ENCODE measurements at regions not wholly inside any gene's neighbourhood (a gene's known extent, or its start where the extent isn't known, plus 50 kb on each side); places are given as distances from the start of the nearest gene placed in this dataset.

DNA sequence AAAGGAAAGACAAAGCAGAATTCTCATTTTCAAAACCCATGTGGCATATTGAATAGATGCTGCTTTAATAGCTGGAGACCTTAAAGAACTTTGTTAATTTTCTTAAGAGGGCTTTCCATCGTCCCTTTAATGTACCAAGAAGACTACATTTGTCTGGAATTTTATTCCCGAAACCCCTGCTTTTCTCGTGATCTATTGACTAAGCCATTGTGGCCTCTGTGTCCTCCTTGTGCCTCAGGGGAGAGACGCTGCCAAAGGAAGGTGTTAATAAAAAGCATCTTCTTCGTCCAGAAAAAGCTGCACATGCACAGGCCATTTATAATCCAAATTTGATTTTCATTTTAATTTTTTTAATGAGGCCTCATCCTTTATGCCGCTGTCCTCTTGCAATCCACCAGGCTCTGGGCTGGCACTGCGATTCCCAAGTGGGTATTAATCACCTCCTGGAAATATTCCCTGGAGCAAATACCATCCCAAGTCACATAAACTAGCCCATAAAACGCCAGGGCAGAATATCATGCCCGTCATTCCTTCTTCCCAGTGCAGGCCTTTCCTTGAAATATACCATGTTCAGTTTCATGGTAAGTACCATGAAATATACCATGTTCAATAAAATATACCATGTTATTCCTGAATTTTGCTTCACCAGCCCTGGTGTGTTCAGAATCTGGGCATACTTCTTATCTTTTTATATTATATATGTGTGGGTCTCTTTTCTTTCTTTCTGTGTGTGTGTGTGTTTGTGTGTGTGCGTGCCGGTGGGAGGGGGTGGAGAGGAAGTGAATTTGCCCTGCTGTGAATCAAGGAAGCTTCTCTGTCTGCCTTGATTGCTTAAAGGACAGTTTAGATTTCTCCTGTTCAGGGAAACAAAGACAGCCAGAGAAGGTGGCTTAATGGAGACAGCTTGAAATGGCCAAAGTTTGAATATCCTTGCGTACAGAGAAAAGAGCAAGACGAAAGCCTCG, 147.6 kb downstream of the PHETA1 start:
- no peak for DNase-seq
- Mint-ChIP-seq H3K4me3 (no peak overlapping the region), H3K4me1 (peaks cover 9% of the 10 kb centered on the region), H3K9me3 (no peaks in the 10 kb centered on the region), H3K36me3 (ENCODE audit: low read depth) (no peaks in the 10 kb centered on the region), H3K27me3 (no peaks in the 10 kb centered on the region), H3K27ac (no peak overlapping the region)
- ChIA-PET POLR2A (interaction anchor here (0.6 kb wide), 1 partner anchor 142 kb away, joined by 4 read pairs; no protein-coding TSS in a partner anchor), CTCF (interaction anchor here (0.6 kb wide), 1 partner anchor 265 kb away, joined by 3 read pairs; no protein-coding TSS in a partner anchor)

DNA sequence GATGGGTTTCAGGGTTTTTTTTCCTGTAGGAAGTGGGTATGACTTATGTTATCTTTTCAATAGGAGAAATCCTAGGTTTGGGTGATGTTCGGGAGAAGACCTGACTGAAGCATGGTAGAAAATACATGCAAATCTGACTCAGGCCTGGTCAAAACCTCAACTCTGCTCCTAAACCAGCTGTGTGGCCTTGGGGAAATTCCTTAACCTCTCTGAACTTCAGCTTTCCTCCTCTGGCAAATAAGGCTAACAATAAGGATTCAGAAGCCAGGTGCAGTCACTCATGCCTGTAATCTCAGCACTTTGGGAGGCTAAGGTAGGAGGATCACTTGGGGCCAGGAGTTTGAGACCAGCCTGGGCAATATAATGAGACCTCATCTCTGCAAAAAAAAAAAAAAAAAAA, 148.5 kb downstream of the PHETA1 start:
- no peak overlapping the region for H3K27ac Mint-ChIP-seq
- ChIA-PET CTCF (interaction anchor here (0.6 kb wide), 3 partner anchors 39 to 264 kb away, joined by 3 read pairs; no protein-coding TSS in a partner anchor), POLR2A (interaction anchor here (0.6 kb wide), 1 partner anchor 143 kb away, joined by 4 read pairs; no protein-coding TSS in a partner anchor)
- peaks cover 9% of the 10 kb centered on the region for H3K4me1 Mint-ChIP-seq
- DNase-seq: no peak
- H3K4me3 Mint-ChIP-seq: no peak overlapping the region
- no peaks in the 10 kb centered on the region for H3K36me3 Mint-ChIP-seq (ENCODE audit: low read depth)
- H3K9me3 Mint-ChIP-seq: no peaks in the 10 kb centered on the region
- H3K27me3 Mint-ChIP-seq: no peaks in the 10 kb centered on the region

GRCh38 chr12:111219440-111219839, 149.5 kb downstream of the PHETA1 start:
- H3K9me3 Mint-ChIP-seq: no peaks in the 10 kb centered on the region
- no peak overlapping the region for H3K27ac Mint-ChIP-seq
- no peaks in the 10 kb centered on the region for H3K27me3 Mint-ChIP-seq
- ChIA-PET CTCF (interaction anchor here (0.6 kb wide), 1 partner anchor 373 kb away, joined by 3 read pairs; no protein-coding TSS in a partner anchor), POLR2A (no interaction called here)
- no peak for DNase-seq
- H3K4me1 Mint-ChIP-seq: peaks cover 5% of the 10 kb centered on the region
- no peak overlapping the region for H3K4me3 Mint-ChIP-seq
- no peaks in the 10 kb centered on the region for H3K36me3 Mint-ChIP-seq (ENCODE audit: low read depth)

GRCh38 chr12:111218499-111218898, 150.4 kb downstream of the PHETA1 start:
- Mint-ChIP-seq H3K27me3 (no peaks in the 10 kb centered on the region), H3K9me3 (no peaks in the 10 kb centered on the region), H3K4me3 (no peak overlapping the region), H3K36me3 (ENCODE audit: low read depth) (no peaks in the 10 kb centered on the region), H3K27ac (no peak overlapping the region), H3K4me1 (no peaks in the 10 kb centered on the region)
- CTCF ChIA-PET: no interaction called here
- POLR2A ChIA-PET: no interaction called here
- no peak for DNase-seq

DNA sequence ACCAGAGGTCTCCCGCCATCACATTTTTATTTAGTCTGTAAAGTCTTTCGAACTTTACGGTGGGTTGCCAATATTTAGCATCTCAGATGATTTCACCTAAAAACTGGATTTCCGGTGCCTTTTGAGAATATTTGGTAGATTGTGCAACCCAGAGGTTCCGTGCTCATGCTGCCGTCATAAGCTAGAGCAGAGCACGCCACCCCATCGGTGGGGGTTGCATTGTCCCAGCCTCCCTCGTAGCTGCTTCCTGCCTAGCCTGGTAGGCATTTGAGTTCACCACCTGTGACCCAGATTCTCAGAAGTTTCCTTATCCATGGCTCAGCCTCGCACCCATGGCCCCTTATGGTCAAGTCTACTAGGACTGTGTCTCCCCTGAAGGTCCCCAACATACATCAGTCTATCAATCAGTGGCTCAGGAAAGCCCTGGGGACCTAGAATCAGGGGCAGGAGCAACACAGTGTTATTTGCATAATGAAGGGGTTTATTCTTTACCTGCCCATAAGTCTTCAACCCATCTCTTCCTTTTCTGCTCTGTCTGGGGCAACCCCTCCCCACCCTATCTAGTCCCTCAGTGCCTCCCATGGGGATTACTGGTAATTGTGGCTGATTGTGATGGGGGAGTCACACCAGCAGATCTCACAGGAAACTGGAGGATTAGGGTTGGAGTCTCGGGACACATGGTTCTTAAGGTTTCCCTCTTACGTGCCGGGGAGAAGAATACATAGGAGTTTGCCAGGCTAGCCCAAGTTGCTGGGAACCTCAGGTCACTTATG, 152.3 kb downstream of the PHETA1 start:
- H3K27me3 Mint-ChIP-seq: no peaks in the 10 kb centered on the region
- no peaks in the 10 kb centered on the region for H3K36me3 Mint-ChIP-seq (ENCODE audit: low read depth)
- ChIA-PET POLR2A (interaction anchor here (0.6 kb wide), 1 partner anchor 1816 kb away, joined by 3 read pairs; no protein-coding TSS in a partner anchor), CTCF (no interaction called here)
- H3K4me3 Mint-ChIP-seq: no peak overlapping the region
- no peak for DNase-seq
- no peak overlapping the region for H3K27ac Mint-ChIP-seq
- H3K9me3 Mint-ChIP-seq: no peaks in the 10 kb centered on the region
- no peaks in the 10 kb centered on the region for H3K4me1 Mint-ChIP-seq

DNA sequence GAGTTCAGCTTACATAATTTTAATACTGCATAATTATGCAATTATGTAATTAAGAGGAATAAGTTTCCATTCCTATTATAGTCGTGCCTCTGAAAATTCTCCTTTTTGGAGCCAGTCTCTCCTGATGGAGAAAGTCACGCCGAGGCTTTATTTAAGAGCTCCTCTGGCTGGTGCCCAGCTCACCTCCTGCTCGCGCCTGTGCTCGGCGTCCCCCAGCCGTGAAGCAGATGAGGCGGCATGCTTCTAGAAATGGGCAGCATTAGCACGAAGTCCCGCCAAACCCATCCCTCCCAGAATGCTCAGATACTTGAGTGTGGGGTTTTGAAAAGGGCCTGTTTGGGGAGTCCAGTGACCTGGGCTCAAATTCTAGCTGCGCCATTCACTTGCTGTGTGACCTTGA, 153.0 kb downstream of the PHETA1 start:
- Mint-ChIP-seq H3K9me3 (no peaks in the 10 kb centered on the region), H3K4me1 (no peaks in the 10 kb centered on the region), H3K4me3 (no peak overlapping the region), H3K27me3 (no peaks in the 10 kb centered on the region), H3K27ac (no peak overlapping the region), H3K36me3 (ENCODE audit: low read depth) (no peaks in the 10 kb centered on the region)
- ChIA-PET CTCF (no interaction called here), POLR2A (no interaction called here)
- DNase-seq: no peak

GRCh38 chr12:111214401-111214800, 154.5 kb downstream of the PHETA1 start:
- POLR2A ChIA-PET: no interaction called here
- Mint-ChIP-seq H3K36me3 (ENCODE audit: low read depth) (no peaks in the 10 kb centered on the region), H3K4me3 (no peak overlapping the region), H3K27ac (no peak overlapping the region), H3K9me3 (no peaks in the 10 kb centered on the region), H3K4me1 (no peaks in the 10 kb centered on the region), H3K27me3 (no peaks in the 10 kb centered on the region)
- CTCF ChIA-PET: no interaction called here
- no peak for DNase-seq

DNA sequence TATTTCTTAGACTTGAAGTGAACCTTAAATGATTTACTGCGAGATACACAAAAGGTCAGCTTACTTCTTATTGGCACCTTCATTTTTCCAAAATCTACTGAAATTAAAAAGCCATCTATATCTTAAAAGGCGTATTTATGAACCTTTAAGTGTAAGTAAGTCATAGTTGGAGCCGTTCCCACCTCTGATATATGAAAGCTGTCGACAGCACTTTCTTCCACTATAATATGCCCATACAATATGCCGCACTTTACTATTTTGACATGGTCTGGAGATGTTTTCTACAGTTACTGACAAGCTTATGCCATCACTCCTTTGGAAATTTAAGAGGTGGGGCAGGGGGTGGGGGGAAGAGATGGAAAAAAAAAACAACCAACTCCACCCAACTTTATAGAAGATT, 155.3 kb downstream of the PHETA1 start:
- CTCF ChIA-PET: no interaction called here
- no peaks in the 10 kb centered on the region for H3K9me3 Mint-ChIP-seq

DNA sequence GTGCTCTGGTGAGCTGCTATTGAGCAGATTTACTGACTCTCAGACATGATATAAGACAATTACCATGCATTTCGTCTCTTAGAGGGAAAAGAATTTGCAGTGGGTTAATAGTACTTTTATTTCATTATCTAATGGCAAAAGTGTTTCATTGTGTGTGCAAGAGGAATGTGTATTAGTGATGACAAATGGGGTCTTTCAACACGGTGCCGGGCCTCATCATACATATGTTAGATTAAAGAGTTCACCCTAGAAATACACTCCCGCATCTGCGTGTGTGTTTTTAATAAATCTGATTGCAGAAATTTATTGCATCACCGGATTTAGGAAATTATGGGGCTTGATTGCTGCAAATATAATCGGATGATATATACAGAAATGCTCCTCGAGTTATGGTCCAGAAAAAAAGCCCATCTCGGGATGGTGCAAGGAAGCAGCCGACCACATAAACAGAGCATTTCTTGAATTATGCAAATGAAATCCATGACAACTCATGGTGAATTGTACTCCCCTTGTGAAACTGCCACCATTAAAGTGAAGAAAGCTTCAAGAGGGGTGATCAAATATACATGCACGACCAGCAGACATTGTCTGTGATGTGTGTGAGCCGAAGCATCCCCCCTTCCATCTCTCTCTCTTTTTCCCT, 156.0 kb downstream of the PHETA1 start:
- Mint-ChIP-seq H3K36me3 (ENCODE audit: low read depth) (no peaks in the 10 kb centered on the region), H3K27me3 (no peaks in the 10 kb centered on the region), H3K9me3 (no peaks in the 10 kb centered on the region), H3K27ac (no peak overlapping the region), H3K4me1 (no peaks in the 10 kb centered on the region), H3K4me3 (no peak overlapping the region)
- no peak for DNase-seq
- CTCF ChIA-PET: no interaction called here
- POLR2A ChIA-PET: no interaction called here

More for the DNA sequence above, 155.3 kb downstream of the PHETA1 start:
- Mint-ChIP-seq H3K4me1 (no peaks in the 10 kb centered on the region), H3K4me3 (no peak overlapping the region), H3K27me3 (no peaks in the 10 kb centered on the region), H3K36me3 (ENCODE audit: low read depth) (no peaks in the 10 kb centered on the region), H3K27ac (no peak overlapping the region)
- no peak for DNase-seq
- POLR2A ChIA-PET: no interaction called here

DNA sequence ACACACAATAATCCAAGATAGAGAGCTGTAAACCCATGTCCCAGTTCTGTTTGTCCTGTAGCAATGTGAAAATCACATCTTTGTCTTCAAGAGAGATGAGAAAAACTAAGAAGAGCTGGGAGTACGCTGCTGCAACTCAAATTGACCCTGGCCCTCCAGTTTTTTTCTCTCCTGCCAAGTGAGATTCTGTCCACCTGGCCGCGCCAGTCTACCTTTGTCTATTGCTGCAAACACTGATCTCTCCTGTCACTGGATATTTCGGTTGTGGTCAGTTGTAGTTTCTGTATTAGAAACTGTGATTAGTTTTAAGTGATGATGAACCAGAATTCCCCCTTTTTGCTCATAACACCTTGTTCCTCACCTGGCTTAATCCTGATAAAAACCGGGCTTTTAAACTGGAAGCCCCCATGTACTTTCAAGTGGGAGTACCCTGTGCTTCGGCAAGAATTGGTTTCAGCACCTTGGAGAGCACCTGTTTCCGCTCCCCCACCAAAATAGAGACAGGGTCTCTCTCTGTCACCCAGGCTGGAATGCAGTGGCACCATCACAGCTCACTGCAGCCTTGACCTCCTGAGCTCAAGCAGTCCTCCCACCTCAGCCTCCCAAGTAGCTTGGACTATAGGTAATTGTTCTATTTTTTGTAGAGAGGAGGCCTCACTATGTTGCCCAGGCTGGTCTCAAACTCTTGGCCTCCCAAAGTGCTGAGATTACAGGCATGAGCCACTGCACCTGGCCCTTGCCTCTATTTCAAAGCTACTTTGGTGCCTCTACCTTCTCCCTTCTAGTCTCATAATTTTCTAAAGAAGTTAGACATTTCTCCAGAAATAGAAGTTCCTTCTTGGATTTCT, 156.8 kb downstream of the PHETA1 start:
- no peaks in the 10 kb centered on the region for H3K27me3 Mint-ChIP-seq
- peak; percentile 19 for DNase-seq
- H3K36me3 Mint-ChIP-seq (ENCODE audit: low read depth): no peaks in the 10 kb centered on the region
- H3K4me3 Mint-ChIP-seq: no peak overlapping the region
- no peaks in the 10 kb centered on the region for H3K9me3 Mint-ChIP-seq
- ChIA-PET POLR2A (interaction anchor here (0.6 kb wide), 1 partner anchor 1600 kb away, joined by 3 read pairs; no protein-coding TSS in a partner anchor), CTCF (no interaction called here)
- H3K27ac Mint-ChIP-seq: no peak overlapping the region
- no peaks in the 10 kb centered on the region for H3K4me1 Mint-ChIP-seq

DNA sequence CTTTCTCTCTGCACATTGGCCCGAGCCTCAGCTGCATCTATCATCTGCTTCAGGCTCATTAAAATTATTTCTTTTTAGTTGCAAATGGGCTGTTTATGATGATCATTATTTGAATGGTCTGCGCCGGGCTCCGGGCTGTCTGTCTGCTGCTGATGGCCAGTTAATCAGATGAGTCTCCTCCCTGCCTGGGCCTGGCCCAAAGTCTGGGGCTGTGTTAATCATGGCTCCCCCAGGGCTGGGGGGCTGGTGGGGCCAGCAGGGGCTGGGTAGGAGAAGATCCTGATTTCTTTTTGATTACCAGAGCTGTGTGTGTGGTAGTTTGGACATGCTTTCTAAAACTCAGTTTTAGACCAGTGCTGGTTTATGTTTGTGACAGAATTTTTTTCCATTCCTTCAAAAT, 159.1 kb downstream of the PHETA1 start:
- Mint-ChIP-seq H3K4me1 (no peaks in the 10 kb centered on the region), H3K9me3 (no peaks in the 10 kb centered on the region), H3K36me3 (ENCODE audit: low read depth) (no peaks in the 10 kb centered on the region), H3K27me3 (peaks cover 3% of the 10 kb centered on the region), H3K27ac (no peak overlapping the region), H3K4me3 (no peak overlapping the region)
- ChIA-PET POLR2A (no interaction called here), CTCF (interaction anchor here (1.5 kb wide), 1 partner anchor 211 kb away, joined by 3 read pairs; no protein-coding TSS in a partner anchor)
- no peak for DNase-seq

GRCh38 chr12:111207761-111208160, 161.1 kb downstream of the PHETA1 start:
- no peak overlapping the region for H3K27ac Mint-ChIP-seq
- no peaks in the 10 kb centered on the region for H3K36me3 Mint-ChIP-seq (ENCODE audit: low read depth)
- H3K4me1 Mint-ChIP-seq: no peaks in the 10 kb centered on the region
- H3K9me3 Mint-ChIP-seq: no peaks in the 10 kb centered on the region
- ChIA-PET POLR2A (no interaction called here), CTCF (interaction anchor here (1.4 kb wide), 1 partner anchor 49 kb away, joined by 4 read pairs; no protein-coding TSS in a partner anchor)
- no peak for DNase-seq
- H3K27me3 Mint-ChIP-seq: peaks cover 3% of the 10 kb centered on the region
- no peak overlapping the region for H3K4me3 Mint-ChIP-seq
